RWPE1 (cell line): ENCODE measurements at regions not wholly inside any gene's neighbourhood (a gene's known extent, or its start where the extent isn't known, plus 50 kb on each side); places are given as distances from the start of the nearest gene placed in this dataset.

Experiments
- CTCF ChIA-PET: fragments of 350-600 bp; sonication (Branson Sonifier 250); formaldehyde crosslinking; extraction: SDS; loops from one replicate; lab custom pipeline; 2021; lab: Yijun Ruan, JAX
- POLR2A ChIA-PET: fragments of 400-600 bp; formaldehyde crosslinking; extraction: SDS; loops from one replicate; lab custom pipeline; 2020; ENCODE audit warnings: antibody characterized with exemption; ENCODE audit not compliant: low non-redundant PET; lab: Yijun Ruan, JAX
- DNase-seq: peaks from one replicate; pipeline ENCODE4 v3.0.0; 2012; ENCODE audit warnings: low spot score
- H3K27ac ChIP-seq: fragments of 450-650 bp; 2 replicates; pipeline ENCODE4 v1.5.1; 2017
- CTCF ChIP-seq: fragments of 450-650 bp; conservative IDR thresholded peaks from 2 replicates; pipeline ENCODE4 v1.5.1; 2017; ENCODE audit warnings: low read depth, mild to moderate bottlenecking

- ChIA-PET CTCF (no interaction called here), POLR2A (no interaction called here)
- no peak for TF ChIP-seq CTCF
- DNase-seq = no peak
- H3K27ac ChIP-seq = no peak overlapping the region
These were observed 150.3 kb upstream of the ETAA1 start for GRCh38 chr2:67246791-67247190.

- ChIA-PET CTCF (interaction anchor here (1.1 kb wide), 1 partner anchor 52 kb away, joined by 3 read pairs; no protein-coding TSS in a partner anchor), POLR2A (no interaction called here)
- TF ChIP-seq CTCF = no peak
- H3K27ac ChIP-seq = no peak overlapping the region
- DNase-seq = no peak
These were observed 145.4 kb upstream of the ETAA1 start for GRCh38 chr2:67251741-67252140.

GRCh38 chr2:67255933-67256615 is 141.1 kb upstream of the ETAA1 start:
- H3K27ac ChIP-seq = no peak overlapping the region
- ChIA-PET POLR2A (no interaction called here), CTCF (no interaction called here)
- no peak for TF ChIP-seq CTCF
- peak; percentile 48 for DNase-seq

- CTCF ChIA-PET = no interaction called here
- TF ChIP-seq CTCF = no peak
- no peak overlapping the region for H3K27ac ChIP-seq
- POLR2A ChIA-PET = no interaction called here
- DNase-seq = no peak
These were observed 140.2 kb upstream of the ETAA1 start for GRCh38 chr2:67256892-67257291.

GRCh38 chr2:67258122-67258521 is 139.0 kb upstream of the ETAA1 start:
- CTCF ChIA-PET = no interaction called here
- POLR2A ChIA-PET = no interaction called here
- H3K27ac ChIP-seq = no peak overlapping the region
- DNase-seq = no peak
- no peak for TF ChIP-seq CTCF

- POLR2A ChIA-PET = no interaction called here
- no peak for TF ChIP-seq CTCF
- H3K27ac ChIP-seq = no peak overlapping the region
- CTCF ChIA-PET = no interaction called here
- no peak for DNase-seq
These were observed 138.3 kb upstream of the ETAA1 start for GRCh38 chr2:67258831-67259230.
